Progenitor cell of endocrine pancreas (in vitro differentiated cells): ENCODE measurements at regions not wholly inside any gene's neighbourhood (a gene's known extent, or its start where the extent isn't known, plus 50 kb on each side); places are given as distances from the start of the nearest gene placed in this dataset.

ENCODE experiments used
- DNase-seq: peaks from one replicate; pipeline ENCODE4 v3.0.0; 2021; ENCODE audit warnings: low spot score; ENCODE audit not compliant: unreplicated experiment
- H3K27ac Mint-ChIP-seq: 2 replicates; pipeline ENCODE4 v1.8.0; 2021; ENCODE audit warnings: mild to moderate bottlenecking, moderate library complexity, mixed read lengths
- H3K27me3 Mint-ChIP-seq: 2 replicates; pipeline ENCODE4 v1.8.0; 2021; ENCODE audit warnings: mixed read lengths
- H3K36me3 Mint-ChIP-seq: 2 replicates; pipeline ENCODE4 v1.8.0; 2022; ENCODE audit warnings: mixed read lengths; ENCODE audit not compliant: insufficient read depth
- H3K4me1 Mint-ChIP-seq: 2 replicates; pipeline ENCODE4 v1.8.0; 2021; ENCODE audit warnings: low read depth, mixed read lengths
- H3K4me3 Mint-ChIP-seq: 2 replicates; pipeline ENCODE4 v1.8.0; 2021; ENCODE audit warnings: low read depth, mild to moderate bottlenecking, moderate library complexity, mixed read lengths
- H3K9me3 Mint-ChIP-seq: 2 replicates; pipeline ENCODE4 v1.8.0; 2021; ENCODE audit warnings: low read depth, mixed read lengths
- TF ChIP-seq, protein P1 (sequence below): fragments of 200-600 bp; sonication (generic); IDR thresholded peaks from one replicate; pipeline ENCODE4 v1.5.0; 2021; ENCODE audit warnings: antibody characterized with exemption, mild to moderate bottlenecking; ENCODE audit not compliant: unreplicated experiment

DNA sequence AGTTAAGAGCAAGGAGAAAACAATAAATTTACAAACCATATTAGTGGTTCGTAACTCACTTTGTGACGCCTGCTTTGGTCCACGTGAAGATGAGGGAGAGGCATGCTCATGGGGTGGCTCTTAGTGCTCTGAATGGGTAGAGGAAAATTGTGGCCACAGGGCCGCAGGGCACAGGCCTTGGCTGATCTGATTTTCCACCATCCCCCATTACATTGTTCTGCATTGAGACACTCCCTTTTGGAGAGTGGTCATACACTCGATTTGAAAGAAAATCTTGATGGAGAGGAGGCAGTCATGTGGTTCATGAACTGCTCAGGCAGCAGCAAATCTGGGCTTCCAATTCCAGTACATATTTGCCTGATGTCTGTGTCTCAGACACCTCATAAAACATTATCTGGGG is 815.2 kb downstream of the UQCRFS1 start:
- no peaks in the 10 kb centered on the region for H3K9me3 Mint-ChIP-seq
- peaks cover 16% of the 10 kb centered on the region for H3K4me1 Mint-ChIP-seq
- peaks cover 19% of the 10 kb centered on the region for H3K27me3 Mint-ChIP-seq
- no peaks in the 10 kb centered on the region for H3K36me3 Mint-ChIP-seq
- no peak overlapping the region for H3K4me3 Mint-ChIP-seq
- TF ChIP-seq, protein P1, sequence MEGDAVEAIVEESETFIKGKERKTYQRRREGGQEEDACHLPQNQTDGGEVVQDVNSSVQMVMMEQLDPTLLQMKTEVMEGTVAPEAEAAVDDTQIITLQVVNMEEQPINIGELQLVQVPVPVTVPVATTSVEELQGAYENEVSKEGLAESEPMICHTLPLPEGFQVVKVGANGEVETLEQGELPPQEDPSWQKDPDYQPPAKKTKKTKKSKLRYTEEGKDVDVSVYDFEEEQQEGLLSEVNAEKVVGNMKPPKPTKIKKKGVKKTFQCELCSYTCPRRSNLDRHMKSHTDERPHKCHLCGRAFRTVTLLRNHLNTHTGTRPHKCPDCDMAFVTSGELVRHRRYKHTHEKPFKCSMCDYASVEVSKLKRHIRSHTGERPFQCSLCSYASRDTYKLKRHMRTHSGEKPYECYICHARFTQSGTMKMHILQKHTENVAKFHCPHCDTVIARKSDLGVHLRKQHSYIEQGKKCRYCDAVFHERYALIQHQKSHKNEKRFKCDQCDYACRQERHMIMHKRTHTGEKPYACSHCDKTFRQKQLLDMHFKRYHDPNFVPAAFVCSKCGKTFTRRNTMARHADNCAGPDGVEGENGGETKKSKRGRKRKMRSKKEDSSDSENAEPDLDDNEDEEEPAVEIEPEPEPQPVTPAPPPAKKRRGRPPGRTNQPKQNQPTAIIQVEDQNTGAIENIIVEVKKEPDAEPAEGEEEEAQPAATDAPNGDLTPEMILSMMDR = no peak
- H3K27ac Mint-ChIP-seq = no peak overlapping the region
- no peak for DNase-seq

DNA sequence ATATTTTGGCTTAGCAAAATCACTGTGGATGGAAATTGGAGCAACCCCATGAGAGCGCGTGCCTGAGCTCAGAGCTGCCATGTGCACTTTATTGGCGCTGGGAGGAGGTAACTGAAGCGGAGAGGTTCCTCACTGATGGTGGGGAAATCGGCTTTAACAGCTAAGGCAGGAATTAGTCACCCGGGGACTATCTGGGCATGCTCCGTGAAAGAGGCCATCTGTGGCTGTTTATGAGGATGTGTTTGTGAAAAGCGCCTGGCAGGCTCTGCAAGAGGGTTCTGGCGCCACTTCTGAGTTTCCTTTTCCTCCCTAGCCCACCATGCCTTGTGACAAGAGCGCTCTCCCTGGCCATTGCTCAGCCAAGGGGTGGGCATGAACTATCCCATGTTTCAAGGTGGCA is 815.6 kb downstream of the UQCRFS1 start:
- DNase-seq = no peak
- H3K4me1 Mint-ChIP-seq = peaks cover 16% of the 10 kb centered on the region
- TF ChIP-seq, protein P1 = no peak
- H3K9me3 Mint-ChIP-seq = no peaks in the 10 kb centered on the region
- peaks cover 16% of the 10 kb centered on the region for H3K27me3 Mint-ChIP-seq
- H3K27ac Mint-ChIP-seq = no peak overlapping the region
- H3K4me3 Mint-ChIP-seq = no peak overlapping the region
- no peaks in the 10 kb centered on the region for H3K36me3 Mint-ChIP-seq

DNA sequence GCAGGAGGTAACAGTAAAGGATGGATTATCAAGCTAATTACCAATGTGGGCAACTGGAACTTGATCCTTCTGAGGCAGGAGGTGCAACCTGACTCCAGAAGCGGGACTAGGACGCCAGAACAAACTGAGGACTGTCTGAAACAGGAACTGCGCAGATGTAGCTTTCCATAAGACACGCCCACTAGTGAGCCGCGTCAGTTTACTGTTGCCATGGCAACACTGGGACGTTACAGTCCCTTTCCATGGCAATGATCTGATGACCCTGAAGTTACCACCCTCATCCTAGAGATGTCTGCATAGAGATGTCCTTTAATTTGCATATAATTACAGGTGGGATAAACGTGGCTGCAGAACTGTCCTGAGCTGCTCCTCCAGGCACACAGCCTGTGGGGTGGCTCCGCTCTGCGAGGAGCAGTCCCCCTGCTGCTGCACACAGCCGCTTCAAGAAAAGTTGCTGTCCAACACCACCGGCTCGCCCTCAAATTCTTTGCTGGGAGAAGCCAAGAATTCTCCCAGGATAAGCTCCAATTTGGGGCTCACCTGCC is 816.6 kb downstream of the UQCRFS1 start:
- Mint-ChIP-seq H3K9me3 (no peaks in the 10 kb centered on the region), H3K36me3 (no peaks in the 10 kb centered on the region), H3K27me3 (peaks cover 9% of the 10 kb centered on the region), H3K27ac (no peak overlapping the region), H3K4me1 (peaks cover 16% of the 10 kb centered on the region), H3K4me3 (no peak overlapping the region)
- no peak for DNase-seq
- TF ChIP-seq, protein P1 = no peak

DNA sequence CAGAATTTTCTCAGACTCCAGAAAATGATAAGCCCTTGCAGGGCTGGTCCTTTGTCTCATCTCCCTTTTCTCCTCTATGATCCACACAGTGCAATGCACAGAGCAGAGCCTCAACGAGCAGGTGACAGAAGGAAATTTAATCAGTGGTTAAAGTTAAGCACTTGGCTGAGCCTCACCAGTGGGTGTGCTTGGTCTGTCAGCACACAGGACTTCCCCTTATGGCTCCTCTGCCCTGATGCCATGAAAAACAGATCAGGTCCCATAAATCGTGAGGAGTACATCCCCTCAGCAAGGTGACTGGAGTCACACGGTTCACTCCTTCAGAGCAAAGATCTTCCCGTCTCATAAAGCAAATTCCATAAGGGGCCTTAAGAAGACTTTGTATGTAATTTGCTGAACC is 818.2 kb downstream of the UQCRFS1 start:
- TF ChIP-seq, protein P1 = no peak
- Mint-ChIP-seq H3K4me1 (peaks cover 16% of the 10 kb centered on the region), H3K9me3 (no peaks in the 10 kb centered on the region), H3K36me3 (no peaks in the 10 kb centered on the region), H3K27ac (no peak overlapping the region), H3K4me3 (no peak overlapping the region), H3K27me3 (peaks cover 5% of the 10 kb centered on the region)
- DNase-seq = no peak

DNA sequence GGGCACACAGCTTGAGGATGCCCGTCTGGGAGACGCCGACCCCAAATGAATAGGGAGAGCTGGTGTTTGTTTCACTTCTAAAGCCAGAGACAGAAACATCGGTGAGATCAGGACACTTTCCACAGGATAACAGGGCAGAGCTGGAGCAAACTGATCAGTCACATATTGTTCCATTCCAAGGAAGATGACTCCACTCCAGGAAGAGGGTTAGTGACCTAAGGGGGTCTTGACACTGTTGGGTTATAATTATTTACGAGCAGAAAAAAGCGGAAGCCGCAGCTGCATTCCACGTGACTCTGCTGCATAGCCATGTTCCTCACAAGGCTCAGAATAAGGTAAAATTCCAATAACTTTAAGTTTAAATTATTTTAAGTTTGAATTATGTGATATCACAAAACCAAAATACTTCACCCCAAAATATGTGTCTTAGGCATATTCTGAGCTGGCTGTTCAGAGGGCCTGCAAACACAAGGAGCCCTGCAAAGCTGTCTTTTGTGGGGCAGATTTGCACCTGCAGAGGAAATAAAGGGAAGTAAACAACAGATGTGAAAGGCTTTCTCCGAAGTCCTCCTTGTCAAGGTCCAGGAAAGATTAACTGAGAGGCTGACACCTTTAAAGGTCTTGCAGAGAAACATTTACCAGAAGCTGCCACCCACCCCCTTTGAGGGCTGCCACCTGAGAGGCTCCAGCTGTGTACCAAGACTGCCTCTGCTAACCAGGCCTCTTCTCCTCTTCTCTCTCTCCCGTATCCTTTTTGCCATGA is 819.2 kb downstream of the UQCRFS1 start:
- no peak for DNase-seq
- H3K36me3 Mint-ChIP-seq = no peaks in the 10 kb centered on the region
- H3K4me3 Mint-ChIP-seq = no peak overlapping the region
- no peak overlapping the region for H3K27ac Mint-ChIP-seq
- TF ChIP-seq, protein P1 = no peak
- H3K4me1 Mint-ChIP-seq = peaks cover 16% of the 10 kb centered on the region
- H3K27me3 Mint-ChIP-seq = peaks cover 5% of the 10 kb centered on the region
- no peaks in the 10 kb centered on the region for H3K9me3 Mint-ChIP-seq
